Pancreas (tissue), 10 donors: ENCODE measurements at regions not wholly inside any gene's neighbourhood (a gene's known extent, or its start where the extent isn't known, plus 50 kb on each side); places are given as distances from the start of the nearest gene placed in this dataset.

ENCODE experiments used
- ATAC-seq, 4 donors: fragments of 200-7000 bp; cut with Tn5 transposase; one replicate each; pipeline versions ENCODE4 v1.8.0 to v1.9.1; 2020; ENCODE audit warnings: mild to moderate bottlenecking in 4 of 4, moderate library complexity in 4 of 4
- DNase-seq, 6 donors: peaks; one replicate each; pipeline ENCODE4 v3.0.0-alpha.2; 2020
- FAIRE-seq: peaks from 2 replicates; lab custom pipeline; 2012; peaks lifted over from hg19 to GRCh38; lab: Jason Lieb, UNC
- H3K27ac ChIP-seq, 4 donors: fragments of 200-600 bp; sonication (generic); 1 replicate in 3 of 4; 2 replicates in 1 of 4; pipeline versions ENCODE4 v1.5.0 to v1.8.0; 2020
- H3K27me3 ChIP-seq, 4 donors: fragments of 200-600 bp; one replicate each; pipeline ENCODE4 v1.8.0; 2021
- H3K36me3 ChIP-seq, 3 donors: fragments of 200-600 bp; sonication (generic) in 1 of 3; one replicate each; pipeline versions ENCODE4 v1.5.0 to v1.8.0; 2020 to 2021
- H3K4me1 ChIP-seq, 3 donors: fragments of 200-600 bp; one replicate each; pipeline ENCODE4 v1.8.0; 2021
- H3K4me3 ChIP-seq, 4 donors: fragments of 200-600 bp; sonication (generic) in 2 of 4; one replicate each; pipeline versions ENCODE4 v1.5.0 to v1.8.0; 2020 to 2021
- H3K9me3 ChIP-seq, 4 donors: fragments of 200-600 bp; one replicate each; pipeline ENCODE4 v1.8.0; 2021
- WGBS, 2 donors: extraction: QIAGEN DNeasy Blood & Tissue Kit; methylation state at CpG; one replicate each; pipeline ENCODE4 v1.1.7; 2013; 5-methylcytosine and 5-hydroxymethylcytosine counted together
- intact Hi-C, 3 donors: fragments of 100-400 bp; cut with DNase I; formaldehyde crosslinking; loops; one replicate each; pipeline versions ENCODE4 v1.11.1 to v1.14.2; 2022
- TF ChIP-seq, protein P1 (sequence below), 4 donors: fragments of 200-600 bp; sonication (generic) in 3 of 4; IDR thresholded peaks; one replicate each; pipeline versions ENCODE4 v1.5.0 to v1.8.0; 2021; ENCODE audit warnings: antibody characterized with exemption in 4 of 4
- donor health status: healthy with polysubstance abuse.
- donor health status: DM: no; HTN: no; CAD: no; lungs with moderate emphysema.
- donor health status: DM: no; HTN: no; CAD: no.
- donor health status: control.
- donor health status: control.
- donor health status: Bipolar disorder and iron deficiency.
- donor health status: DM: yes; HTN: yes; CAD: no.
- donor health status: DM: no; HTN: no; CAD: no.
- donor health status: DM: no; HTN: no; CAD: no.
- donor health status: DM: yes; HTN: yes; CAD: no.

DNA sequence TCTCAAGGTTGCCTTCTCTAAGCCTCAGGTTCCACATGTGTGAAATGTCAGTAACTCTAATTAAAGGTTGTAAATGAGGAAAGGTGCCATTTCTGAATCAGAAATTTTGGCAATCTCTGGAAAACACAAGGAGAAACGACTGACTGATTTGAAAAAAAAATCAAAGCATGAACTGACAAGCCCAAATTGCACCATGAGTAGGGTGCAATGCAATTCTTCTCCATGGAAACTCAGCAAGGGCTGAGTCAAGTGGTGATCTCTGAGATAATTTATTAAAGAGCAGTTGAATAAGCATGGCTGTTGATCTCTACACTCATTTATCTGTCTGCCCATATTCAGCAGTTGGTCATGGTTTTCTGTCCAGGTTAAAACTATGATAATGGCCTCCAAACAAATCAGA is 201.6 kb upstream of the CMC1 start:
- 49 to 61% methylated on average over 1 of the region's 1 CpG for WGBS, 2 donors
- Histone ChIP-seq H3K27ac (no peak overlapping the region), H3K36me3 (no peaks in the 10 kb centered on the region), H3K4me3 (no peak overlapping the region), H3K9me3 (no peaks in the 10 kb centered on the region), H3K4me1 (no peaks in the 10 kb centered on the region), H3K27me3 (no peaks in the 10 kb centered on the region)
- intact Hi-C loops: no loop called here
- DNase-seq (no peak), ATAC-seq (no peak), FAIRE-seq (no peak)
- TF ChIP-seq, protein P1, sequence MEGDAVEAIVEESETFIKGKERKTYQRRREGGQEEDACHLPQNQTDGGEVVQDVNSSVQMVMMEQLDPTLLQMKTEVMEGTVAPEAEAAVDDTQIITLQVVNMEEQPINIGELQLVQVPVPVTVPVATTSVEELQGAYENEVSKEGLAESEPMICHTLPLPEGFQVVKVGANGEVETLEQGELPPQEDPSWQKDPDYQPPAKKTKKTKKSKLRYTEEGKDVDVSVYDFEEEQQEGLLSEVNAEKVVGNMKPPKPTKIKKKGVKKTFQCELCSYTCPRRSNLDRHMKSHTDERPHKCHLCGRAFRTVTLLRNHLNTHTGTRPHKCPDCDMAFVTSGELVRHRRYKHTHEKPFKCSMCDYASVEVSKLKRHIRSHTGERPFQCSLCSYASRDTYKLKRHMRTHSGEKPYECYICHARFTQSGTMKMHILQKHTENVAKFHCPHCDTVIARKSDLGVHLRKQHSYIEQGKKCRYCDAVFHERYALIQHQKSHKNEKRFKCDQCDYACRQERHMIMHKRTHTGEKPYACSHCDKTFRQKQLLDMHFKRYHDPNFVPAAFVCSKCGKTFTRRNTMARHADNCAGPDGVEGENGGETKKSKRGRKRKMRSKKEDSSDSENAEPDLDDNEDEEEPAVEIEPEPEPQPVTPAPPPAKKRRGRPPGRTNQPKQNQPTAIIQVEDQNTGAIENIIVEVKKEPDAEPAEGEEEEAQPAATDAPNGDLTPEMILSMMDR (IDR thresholded peaks at IDR 0.05): no peak

DNA sequence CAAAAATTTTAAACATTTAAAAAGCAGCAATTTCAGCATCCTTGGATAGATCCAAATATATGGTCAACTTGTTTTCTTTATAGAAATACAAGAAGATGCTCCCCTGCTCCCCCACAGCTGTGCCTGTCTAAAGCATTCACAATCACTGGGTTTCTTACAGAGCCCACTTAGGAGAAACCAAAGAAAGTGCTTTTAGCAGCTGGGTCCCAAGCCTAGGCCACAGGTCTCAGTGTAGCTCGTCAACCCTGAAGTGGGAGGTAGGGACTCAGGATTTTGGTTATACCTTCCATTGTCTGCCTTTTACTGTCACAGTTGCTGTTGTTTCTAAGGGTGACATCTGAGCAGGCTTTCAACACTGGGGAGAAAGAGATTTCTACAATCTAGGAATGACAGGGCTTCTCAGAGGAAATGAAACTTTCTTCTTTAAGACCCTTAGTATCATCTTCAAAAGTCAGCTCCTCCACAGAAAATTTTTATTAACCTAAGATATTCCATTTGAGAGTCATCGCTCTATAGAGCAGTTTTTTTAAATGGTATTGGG is 199.3 kb upstream of the CMC1 start:
- DNase-seq (no peak), ATAC-seq (no peak), FAIRE-seq (no peak)
- intact Hi-C loops: no loop called here
- 61 to 91% methylated on average over 2 of the region's 2 CpGs for WGBS, 2 donors
- Histone ChIP-seq H3K27ac (no peak overlapping the region), H3K27me3 (no peaks in the 10 kb centered on the region), H3K36me3 (no peaks in the 10 kb centered on the region), H3K4me3 (no peak overlapping the region), H3K9me3 (no peaks in the 10 kb centered on the region), H3K4me1 (no peaks in the 10 kb centered on the region)
- TF ChIP-seq, protein P1 (IDR thresholded peaks at IDR 0.05): no peak

DNA sequence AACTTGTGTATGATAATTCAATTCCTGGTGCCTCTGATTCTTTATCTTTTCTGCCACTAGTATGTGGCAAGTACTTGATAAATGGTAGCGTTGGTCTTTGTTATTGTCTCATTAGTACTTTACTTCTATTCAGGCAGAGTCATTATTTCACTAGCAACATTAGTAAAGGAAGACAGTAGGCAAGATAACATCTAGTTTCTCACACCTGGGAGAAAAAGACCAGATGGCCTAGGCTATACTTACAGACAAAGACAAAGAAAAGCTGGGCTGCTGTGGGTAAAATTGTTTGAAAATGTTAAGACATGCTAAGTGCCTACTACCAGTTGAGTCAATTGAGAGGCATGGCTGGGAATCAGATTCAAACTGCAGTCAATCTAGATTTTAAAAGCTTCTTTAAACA is 198.7 kb upstream of the CMC1 start:
- WGBS, 2 donors: 56 to 69% methylated on average over 1 of the region's 1 CpG
- intact Hi-C loops: no loop called here
- Histone ChIP-seq H3K36me3 (no peaks in the 10 kb centered on the region), H3K4me3 (no peak overlapping the region), H3K27me3 (no peaks in the 10 kb centered on the region), H3K9me3 (no peaks in the 10 kb centered on the region), H3K27ac (no peak overlapping the region), H3K4me1 (no peaks in the 10 kb centered on the region)
- TF ChIP-seq, protein P1 (IDR thresholded peaks at IDR 0.05): no peak
- ATAC-seq (no peak), FAIRE-seq (no peak), DNase-seq (no peak)

DNA sequence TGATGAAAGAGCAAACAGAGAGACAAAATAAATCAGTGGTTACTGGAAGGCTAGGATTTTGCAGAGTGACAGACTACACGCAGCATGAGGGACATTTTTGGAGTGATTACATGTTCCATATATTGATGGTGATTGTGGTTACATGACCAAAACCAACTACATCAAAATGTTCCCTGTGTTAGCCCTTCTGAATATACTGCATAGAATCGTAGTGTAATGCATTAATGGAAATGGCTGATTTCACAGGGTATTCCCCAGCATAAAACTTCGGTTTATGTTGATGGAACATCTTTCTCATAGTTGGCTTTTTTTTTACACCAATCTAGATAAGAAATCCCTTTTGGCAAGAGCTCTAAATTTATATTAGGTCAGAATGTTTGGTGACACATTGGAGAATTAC is 191.3 kb upstream of the CMC1 start:
- Histone ChIP-seq H3K9me3 (no peaks in the 10 kb centered on the region), H3K4me1 (no peaks in the 10 kb centered on the region), H3K27ac (no peak overlapping the region), H3K27me3 (no peaks in the 10 kb centered on the region), H3K36me3 (no peaks in the 10 kb centered on the region), H3K4me3 (no peak overlapping the region)
- ATAC-seq (no peak), FAIRE-seq (no peak), DNase-seq (no peak)
- 65 to 74% methylated on average over 3 of the region's 3 CpGs for WGBS, 2 donors
- TF ChIP-seq, protein P1 (IDR thresholded peaks at IDR 0.05): no peak
- intact Hi-C loops: no loop called here

DNA sequence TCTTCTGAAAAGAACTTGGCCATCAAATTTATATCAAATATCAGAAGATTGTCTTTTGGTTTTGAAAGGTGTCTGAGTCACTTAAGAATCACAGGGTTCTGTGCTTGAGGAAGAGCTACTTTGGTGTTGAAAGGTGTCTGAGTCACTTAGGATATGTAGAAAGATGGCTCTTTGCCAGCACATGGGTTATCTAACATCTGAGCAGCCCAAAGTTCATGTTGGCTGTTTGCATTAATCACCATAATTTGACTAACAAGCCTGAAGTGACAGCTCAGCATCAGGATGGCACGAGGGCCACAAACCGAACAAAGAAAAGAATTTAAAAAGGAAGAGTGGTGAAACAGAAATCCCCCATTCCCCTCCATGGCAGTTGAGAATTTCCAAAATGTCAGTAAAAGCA is 190.5 kb upstream of the CMC1 start:
- TF ChIP-seq, protein P1 (IDR thresholded peaks at IDR 0.05): no peak
- intact Hi-C loops: no loop called here
- no peak for ATAC-seq

More for the DNA sequence above, 190.5 kb upstream of the CMC1 start:
- no peaks in the 10 kb centered on the region for H3K36me3 ChIP-seq
- H3K27ac ChIP-seq: no peak overlapping the region
- FAIRE-seq (no peak), DNase-seq (no peak)
- no peaks in the 10 kb centered on the region for H3K9me3 ChIP-seq
- H3K27me3 ChIP-seq: no peaks in the 10 kb centered on the region
- no peak overlapping the region for H3K4me3 ChIP-seq
- no peaks in the 10 kb centered on the region for H3K4me1 ChIP-seq
- 32 to 35% methylated on average over 2 of the region's 2 CpGs for WGBS, 2 donors
